Natural killer cell (primary cell): ENCODE measurements at regions not wholly inside any gene's neighbourhood (a gene's known extent, or its start where the extent isn't known, plus 50 kb on each side); places are given as distances from the start of the nearest gene placed in this dataset.

Experiments used
- ATAC-seq, 3 donors: fragments of 150-1000 bp in 2 of 3; fragments of 200-7000 bp in 1 of 3; cut with Tn5 transposase; 1 replicate in 1 of 3; 2 replicates in 2 of 3; pipeline ENCODE4 v1.10.0; 2021; ENCODE audit warnings: mild to moderate bottlenecking in 2 of 3, moderate library complexity in 2 of 3
- DNase-seq, 2 donors: peaks; one replicate each; pipeline versions ENCODE4 v3.0.0 to v3.0.0-alpha.2; 2013 to 2021; ENCODE audit warnings: mixed read lengths in 1 of 2
- H3K27ac ChIP-seq: one replicate; pipeline ENCODE4 v1.5.1; 2013; ENCODE audit warnings: mild to moderate bottlenecking, low read length
- H3K27me3 ChIP-seq: one replicate; pipeline ENCODE4 v1.6.1; 2013; ENCODE audit warnings: low read length; ENCODE audit not compliant: control insufficient read depth, insufficient read depth
- H3K36me3 ChIP-seq: one replicate; pipeline ENCODE4 v1.6.1; 2013; ENCODE audit warnings: low read length; ENCODE audit not compliant: control insufficient read depth, insufficient read depth
- H3K4me1 ChIP-seq: one replicate; pipeline ENCODE4 v1.6.1; 2013; ENCODE audit warnings: low read length; ENCODE audit not compliant: control insufficient read depth, insufficient read depth
- H3K4me3 ChIP-seq: one replicate; pipeline ENCODE4 v1.5.1; 2013; ENCODE audit warnings: low read length
- H3K9me3 ChIP-seq: one replicate; pipeline ENCODE4 v1.6.1; 2013; ENCODE audit warnings: low read length; ENCODE audit not compliant: control insufficient read depth, insufficient read depth
- H3K27ac Mint-ChIP-seq, 2 donors: one replicate each; pipeline ENCODE4 v1.8.0; 2022; ENCODE audit warnings: mild to moderate bottlenecking in 2 of 2, mixed read lengths in 2 of 2, moderate library complexity in 1 of 2
- H3K27me3 Mint-ChIP-seq, 2 donors: one replicate each; pipeline ENCODE4 v1.8.0; 2022; ENCODE audit warnings: low read depth in 2 of 2, mixed read lengths in 2 of 2
- H3K36me3 Mint-ChIP-seq: one replicate; pipeline ENCODE4 v1.8.0; 2022; ENCODE audit warnings: mixed read lengths
- H3K4me1 Mint-ChIP-seq, 2 donors: one replicate each; pipeline ENCODE4 v1.8.0; 2022; ENCODE audit warnings: mixed read lengths in 2 of 2
- H3K4me3 Mint-ChIP-seq: one replicate; pipeline ENCODE4 v1.8.0; 2022; ENCODE audit warnings: mild to moderate bottlenecking, moderate library complexity, mixed read lengths
- H3K9me3 Mint-ChIP-seq, 2 donors: one replicate each; pipeline ENCODE4 v1.8.0; 2022; ENCODE audit warnings: mixed read lengths in 2 of 2
- CTCF ChIP-seq: fragments of 200-600 bp; IDR thresholded peaks from one replicate; pipeline ENCODE4 v1.8.0; 2022; ENCODE audit warnings: antibody characterized with exemption
- WGBS: methylation state at CpG from one replicate; pipeline ENCODE4 v1.1.7; 2013; ENCODE audit warnings: missing lambda C conversion rate; ENCODE audit not compliant: insufficient coverage; 5-methylcytosine and 5-hydroxymethylcytosine counted together
- intact Hi-C: fragments of 100-400 bp; cut with micrococcal nuclease; formaldehyde crosslinking; loops from one replicate; pipeline ENCODE4 v1.14.2; 2022

DNA sequence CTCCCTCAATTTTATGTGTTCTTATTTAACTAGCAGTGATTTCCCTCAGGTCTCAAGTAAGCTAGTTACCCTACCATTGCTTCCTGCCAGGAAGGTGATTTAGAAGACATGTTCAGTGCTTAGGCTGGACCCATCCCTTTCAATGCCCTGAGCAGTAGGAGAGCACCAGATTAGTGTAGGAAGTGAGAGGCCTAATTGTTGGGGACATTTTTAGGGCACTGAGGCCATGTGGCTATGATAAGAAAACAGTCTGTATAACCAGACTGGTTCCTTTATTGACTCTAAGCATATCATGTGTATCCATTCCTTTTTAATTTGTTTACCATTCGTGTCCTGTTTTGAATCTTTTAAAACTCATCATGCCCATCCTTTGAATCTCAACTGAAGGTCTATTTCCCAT lies 312.3 kb upstream of the PRR16 start:
- H3K27ac Mint-ChIP-seq, result no peak overlapping the region
- 73% methylated on average over 1 of the region's 1 CpG for WGBS
- no peaks in the 10 kb centered on the region for H3K36me3 Mint-ChIP-seq
- no peak overlapping the region for H3K4me3 Mint-ChIP-seq
- intact Hi-C loops, result no loop called here
- peaks cover 2 to 5% of the 10 kb centered on the region in 2 donors for H3K9me3 Mint-ChIP-seq
- H3K27me3 Mint-ChIP-seq, result no peaks in the 10 kb centered on the region
- Histone ChIP-seq H3K36me3 (no peaks in the 10 kb centered on the region), H3K27me3 (no peaks in the 10 kb centered on the region), H3K27ac (no peak overlapping the region), H3K9me3 (no peaks in the 10 kb centered on the region), H3K4me3 (no peak overlapping the region), H3K4me1 (no peaks in the 10 kb centered on the region)
- TF ChIP-seq CTCF, result no peak
- peaks cover 0 to 12% of the 10 kb centered on the region in 2 donors for H3K4me1 Mint-ChIP-seq
- DNase-seq (no peak), ATAC-seq (no peak)

DNA sequence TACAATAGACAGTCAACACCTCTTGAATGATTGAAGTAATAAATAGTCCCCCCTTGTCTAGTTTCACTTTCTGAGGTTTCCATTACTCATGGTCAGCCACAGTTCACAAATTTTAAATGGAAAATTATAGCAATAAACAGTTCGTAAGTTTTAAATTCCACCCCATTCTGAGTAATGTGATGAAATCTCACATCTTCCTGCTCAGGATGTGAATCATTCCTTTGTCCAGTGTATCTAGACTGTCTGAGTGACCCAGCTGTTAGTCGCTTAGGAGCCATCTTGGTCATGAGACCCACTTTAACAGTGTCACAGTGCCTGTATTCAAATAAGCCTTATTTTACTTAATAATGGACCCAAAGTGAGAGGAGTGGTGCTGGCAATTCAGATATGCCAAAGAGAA lies 311.6 kb upstream of the PRR16 start:
- no peaks in the 10 kb centered on the region for H3K4me1 ChIP-seq
- Mint-ChIP-seq H3K27ac (no peak overlapping the region), H3K9me3 (peaks cover 2 to 5% of the 10 kb centered on the region in 2 donors), H3K4me1 (peaks cover 0 to 12% of the 10 kb centered on the region in 2 donors), H3K36me3 (no peaks in the 10 kb centered on the region), H3K4me3 (no peak overlapping the region), H3K27me3 (no peaks in the 10 kb centered on the region)
- H3K36me3 ChIP-seq, result no peaks in the 10 kb centered on the region
- no peak overlapping the region for H3K4me3 ChIP-seq
- no peak for TF ChIP-seq CTCF
- no peaks in the 10 kb centered on the region for H3K27me3 ChIP-seq
- intact Hi-C loops, result no loop called here
- no peaks in the 10 kb centered on the region for H3K9me3 ChIP-seq
- H3K27ac ChIP-seq, result no peak overlapping the region
- WGBS, result 78% methylated on average over 2 of the region's 2 CpGs
- no peak for ATAC-seq
- DNase-seq, result no peak

- H3K36me3 Mint-ChIP-seq, result no peaks in the 10 kb centered on the region
- H3K9me3 ChIP-seq, result no peaks in the 10 kb centered on the region
- DNase-seq (no peak), ATAC-seq (no peak)
- no peak overlapping the region for H3K27ac ChIP-seq
- H3K27me3 ChIP-seq, result no peaks in the 10 kb centered on the region
- no peak for TF ChIP-seq CTCF
- H3K4me3 ChIP-seq, result no peak overlapping the region
- H3K36me3 ChIP-seq, result no peaks in the 10 kb centered on the region
- no peaks in the 10 kb centered on the region for H3K27me3 Mint-ChIP-seq
- H3K4me1 Mint-ChIP-seq, result peaks cover 0 to 12% of the 10 kb centered on the region in 2 donors
- H3K4me3 Mint-ChIP-seq, result no peak overlapping the region
- peaks cover 2 to 5% of the 10 kb centered on the region in 2 donors for H3K9me3 Mint-ChIP-seq
- intact Hi-C loops, result no loop called here
- no peak overlapping the region for H3K27ac Mint-ChIP-seq
- WGBS, result 96% methylated on average over 3 of the region's 4 CpGs
- no peaks in the 10 kb centered on the region for H3K4me1 ChIP-seq
Measured at GRCh38 chr5:120152931-120153330, 311.2 kb upstream of the PRR16 start.

DNA sequence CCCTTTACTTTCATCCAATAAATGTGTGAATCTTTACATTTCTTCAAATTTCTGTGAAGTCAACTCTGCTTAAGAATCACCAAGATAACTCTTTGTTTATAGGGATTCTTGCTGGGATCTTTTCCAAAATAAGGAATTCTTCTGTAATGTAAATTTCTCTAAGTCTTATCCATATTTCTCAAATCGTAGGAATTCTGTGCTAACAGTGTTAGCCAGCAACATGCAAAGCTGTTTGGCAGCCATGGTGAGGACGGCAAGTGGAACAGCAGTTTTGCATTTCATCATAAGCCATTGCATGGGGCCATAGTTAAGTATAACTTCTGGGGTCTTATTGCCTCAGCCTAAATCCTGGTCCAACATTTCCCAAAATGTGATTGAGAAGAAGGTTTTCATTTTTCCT lies 310.5 kb upstream of the PRR16 start:
- ATAC-seq (no peak), DNase-seq (no peak)
- no peaks in the 10 kb centered on the region for H3K36me3 ChIP-seq
- H3K9me3 ChIP-seq, result no peaks in the 10 kb centered on the region
- H3K36me3 Mint-ChIP-seq, result no peaks in the 10 kb centered on the region
- H3K9me3 Mint-ChIP-seq, result peaks cover 2 to 5% of the 10 kb centered on the region in 2 donors
- H3K4me3 ChIP-seq, result no peak overlapping the region
- H3K27me3 Mint-ChIP-seq, result no peaks in the 10 kb centered on the region
- no peak overlapping the region for H3K27ac ChIP-seq
- H3K4me1 ChIP-seq, result no peaks in the 10 kb centered on the region
- H3K27ac Mint-ChIP-seq, result no peak overlapping the region
- no peak overlapping the region for H3K4me3 Mint-ChIP-seq
- intact Hi-C loops, result no loop called here
- no peak for TF ChIP-seq CTCF
- WGBS, result 92% methylated on average over 2 of the region's 2 CpGs
- peaks cover 0 to 12% of the 10 kb centered on the region in 2 donors for H3K4me1 Mint-ChIP-seq
- H3K27me3 ChIP-seq, result no peaks in the 10 kb centered on the region
